ENCODE measurements at regions not wholly inside any gene's neighbourhood (a gene's known extent, or its start where the extent isn't known, plus 50 kb on each side); places are given as distances from the start of the nearest gene placed in this dataset.
"Not testable (repeated sequence)": the region's sequence is repeated elsewhere in the genome, so short reads cannot be mapped to it uniquely, and the experiment has no call there.

- ChIA-PET POLR2A (no interaction called here), CTCF (ENCODE audit: low intra/inter-chr PET ratio) (no interaction called here)
- no peak overlapping the region for H3K27ac ChIP-seq (ENCODE audit: extremely low read depth, low read depth, low read length)
- ATAC-seq, result no peak
- in situ Hi-C loops (cut with MboI) (no loop called here), intact Hi-C loops (cut with micrococcal nuclease) (no loop called here)
- no TSS peak for BruUV-seq (replicated peaks)
- no peak overlapping the region for H3K4me2 ChIP-seq (ENCODE audit: insufficient read depth, low read length)
- H3K4me3 ChIP-seq, result no peak overlapping the region
- DNase-seq (ENCODE audit: extremely low read depth in 1 of 4, low spot score in 3 of 4), result no peak
- no peak for FAIRE-seq
- H3K79me2 ChIP-seq (ENCODE audit: control insufficient read depth, insufficient read depth, low read length), result no peaks in the 10 kb centered on the region
- 6% methylated on average over 2 of the region's 2 CpGs for WGBS (ENCODE audit: insufficient coverage, low coverage, missing lambda C conversion rate)
- H3K9ac ChIP-seq (ENCODE audit: insufficient read depth in 1 of 2, low read depth in 2 of 2, low read length in 2 of 2), result no peak overlapping the region
- no peaks in the 10 kb centered on the region for H3K27me3 ChIP-seq (ENCODE audit: control insufficient read depth in 2 of 2, insufficient read depth in 2 of 2, low read length in 2 of 2)
- no peaks in the 10 kb centered on the region for H3K4me1 ChIP-seq (replicated peaks in 1 of 2; ENCODE audit: control insufficient read depth in 2 of 2, insufficient read depth in 2 of 2, low read length in 2 of 2)
- H3K9me1 ChIP-seq (ENCODE audit: control insufficient read depth, insufficient read depth, low read length), result no peaks in the 10 kb centered on the region
- no peaks in the 10 kb centered on the region for H3K36me3 ChIP-seq (ENCODE audit: control insufficient read depth, insufficient read depth, low read length)
- H2AFZ ChIP-seq (ENCODE audit: low read depth, low read length), result no peak overlapping the region
- no peaks in the 10 kb centered on the region for H4K20me1 ChIP-seq (replicated peaks; ENCODE audit: control insufficient read depth, insufficient read depth, low read length)
- H3K9me3 ChIP-seq (replicated peaks; ENCODE audit: control insufficient read depth, insufficient read depth, low read depth, low read length), result no peaks in the 10 kb centered on the region
- no peak for TF ChIP-seq VEZF1 (CRISPR knock-in tag; IDR thresholded peaks at IDR 0.05)
- no peak for TF ChIP-seq HES1 (IDR thresholded peaks at IDR 0.05; ENCODE audit: low read depth)
- TF ChIP-seq ZNF3 (CRISPR knock-in tag; IDR thresholded peaks at IDR 0.05), result no peak
- TF ChIP-seq ZNF239 (CRISPR knock-in tag; IDR thresholded peaks at IDR 0.05), result no peak
- TF ChIP-seq ZNF655 (CRISPR knock-in tag; IDR thresholded peaks at IDR 0.05), result no peak
These were observed 1761.8 kb downstream of the SLITRK5 start for GRCh38 chr13:89432997-89433396.

- H2AFZ ChIP-seq (ENCODE audit: low read depth, low read length); ATAC-seq; BruUV-seq (replicated peaks); H3K9me1 ChIP-seq (ENCODE audit: control insufficient read depth, insufficient read depth, low read length); H3K4me3 ChIP-seq; POLR2A ChIA-PET; DNase-seq (ENCODE audit: extremely low read depth in 1 of 4, low spot score in 3 of 4); H3K4me2 ChIP-seq (ENCODE audit: insufficient read depth, low read length); H3K27me3 ChIP-seq (ENCODE audit: control insufficient read depth in 2 of 2, insufficient read depth in 2 of 2, low read length in 2 of 2); in situ Hi-C loops (cut with MboI); H3K36me3 ChIP-seq (ENCODE audit: control insufficient read depth, insufficient read depth, low read length); CTCF ChIA-PET (ENCODE audit: low intra/inter-chr PET ratio); H3K9me3 ChIP-seq (replicated peaks; ENCODE audit: control insufficient read depth, insufficient read depth, low read depth, low read length); H3K9ac ChIP-seq (ENCODE audit: insufficient read depth in 1 of 2, low read depth in 2 of 2, low read length in 2 of 2); H4K20me1 ChIP-seq (replicated peaks; ENCODE audit: control insufficient read depth, insufficient read depth, low read length); intact Hi-C loops (cut with micrococcal nuclease); FAIRE-seq; H3K79me2 ChIP-seq (ENCODE audit: control insufficient read depth, insufficient read depth, low read length); H3K4me1 ChIP-seq (replicated peaks in 1 of 2; ENCODE audit: control insufficient read depth in 2 of 2, insufficient read depth in 2 of 2, low read length in 2 of 2); H3K27ac ChIP-seq (ENCODE audit: extremely low read depth, low read depth, low read length): not testable (repeated sequence)
- WGBS (ENCODE audit: insufficient coverage, low coverage, missing lambda C conversion rate), result 0% methylated on average over 1 of the region's 4 CpGs
These were observed 1763.5 kb downstream of the SLITRK5 start for GRCh38 chr13:89434624-89435023.

Measured in K562 (cell line).